Caco-2 (cell line): ENCODE measurements at regions not wholly inside any gene's neighbourhood (a gene's known extent, or its start where the extent isn't known, plus 50 kb on each side); places are given as distances from the start of the nearest gene placed in this dataset.

ENCODE experiments used
- BruUV-seq: library from RNA; stranded (reverse); fragments of 400-500 nt; replicated peaks from 2 replicates; lab custom pipeline; 2021; lab: Mats Ljungman, UMichigan
- CTCF ChIA-PET: fragments of 300-600 bp; sonication (Branson Sonifier 250); formaldehyde crosslinking; loops from one replicate; lab custom pipeline; 2022; ENCODE audit warnings: antibody characterized with exemption; lab: Charles Lee
- POLR2A ChIA-PET: fragments of 300-600 bp; sonication (Branson Sonifier 250); formaldehyde crosslinking; loops from one replicate; lab custom pipeline; 2022; ENCODE audit warnings: antibody characterized with exemption; lab: Charles Lee
- DNase-seq, 2 experiments: peaks; one replicate each; pipeline versions ENCODE4 v3.0.0 to v3.0.0-alpha.2; 2020 to 2022
- H3K27me3 ChIP-seq: replicated peaks from 2 replicates; pipeline ENCODE4 v1.6.0; 2011; ENCODE audit warnings: low read length; ENCODE audit not compliant: control insufficient read depth, insufficient read depth
- H3K36me3 ChIP-seq: 2 replicates; pipeline ENCODE4 v1.5.1; 2011; ENCODE audit warnings: low read length; ENCODE audit not compliant: control insufficient read depth, insufficient read depth
- H3K4me1 ChIP-seq: fragments of 250-450 bp; sonication (Bioruptor Pico); 2 replicates; pipeline ENCODE4 v1.5.1; 2020; ENCODE audit warnings: mild to moderate bottlenecking
- H3K4me3 ChIP-seq: 2 replicates; pipeline ENCODE4 v1.5.1; 2011; ENCODE audit warnings: low read depth, mild to moderate bottlenecking, control low read depth, low read length
- H3K9me3 ChIP-seq: fragments of 250-450 bp; sonication (Bioruptor Pico); 2 replicates; pipeline ENCODE4 v1.5.1; 2020; ENCODE audit warnings: mild to moderate bottlenecking, moderate library complexity
- H3K27ac Mint-ChIP-seq: one replicate; pipeline ENCODE4 v1.8.0; 2022; ENCODE audit warnings: mixed read lengths; ENCODE audit not compliant: unreplicated experiment
- H3K27me3 Mint-ChIP-seq: one replicate; pipeline ENCODE4 v1.8.0; 2022; ENCODE audit warnings: mixed read lengths; ENCODE audit not compliant: insufficient read depth, unreplicated experiment
- H3K36me3 Mint-ChIP-seq: one replicate; pipeline ENCODE4 v1.8.0; 2022; ENCODE audit warnings: mild to moderate bottlenecking, mixed read lengths; ENCODE audit not compliant: insufficient read depth, unreplicated experiment
- H3K4me1 Mint-ChIP-seq: one replicate; pipeline ENCODE4 v1.8.0; 2022; ENCODE audit warnings: low read depth, mixed read lengths; ENCODE audit not compliant: unreplicated experiment
- H3K4me3 Mint-ChIP-seq: one replicate; pipeline ENCODE4 v1.8.0; 2022; ENCODE audit warnings: mild to moderate bottlenecking, moderate library complexity, mixed read lengths; ENCODE audit not compliant: unreplicated experiment
- H3K9me3 Mint-ChIP-seq: one replicate; pipeline ENCODE4 v1.8.0; 2022; ENCODE audit warnings: mixed read lengths; ENCODE audit not compliant: unreplicated experiment
- CTCF ChIP-seq, 2 experiments: fragments of 200-600 bp in 1 of 2; IDR thresholded peaks; 1 replicate in 1 of 2; 2 replicates in 1 of 2; pipeline versions ENCODE4 v1.5.1 to v1.8.0; 2011 to 2022; ENCODE audit warnings: antibody characterized with exemption in 1 of 2, control low read depth in 1 of 2, inconsistent platforms in 1 of 2, low read depth in 1 of 2, low read length in 1 of 2, mild to moderate bottlenecking in 1 of 2, moderate library complexity in 1 of 2; ENCODE audit not compliant: insufficient read depth in 1 of 2, severe bottlenecking in 1 of 2, unreplicated experiment in 1 of 2
- intact Hi-C: fragments of 100-400 bp; cut with micrococcal nuclease; formaldehyde crosslinking; loops from one replicate; pipeline ENCODE4 v1.10.0; 2022; ENCODE audit not compliant: unreplicated experiment

DNA sequence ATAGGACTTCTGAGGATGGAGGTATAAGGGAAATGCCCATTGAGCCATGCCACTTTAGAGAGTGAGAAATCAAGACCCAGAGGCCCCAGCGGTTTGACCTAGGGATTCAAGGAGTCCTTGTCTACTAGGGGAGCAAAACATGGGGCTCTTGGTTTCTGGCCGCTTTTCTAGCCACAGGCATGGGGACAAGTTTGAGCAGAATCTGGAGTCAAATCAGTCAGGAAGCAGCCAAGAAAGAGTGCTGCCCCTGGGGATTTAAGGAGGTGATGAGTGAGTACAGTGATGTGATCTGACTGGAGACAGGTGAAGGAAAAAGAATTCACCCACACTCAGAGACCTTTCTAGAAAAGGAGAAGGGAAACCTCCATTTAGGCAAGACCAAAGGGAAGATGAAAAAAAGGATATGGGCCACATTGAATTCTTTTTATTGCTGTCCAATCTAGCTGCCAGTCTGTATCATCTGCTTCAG lies 244.0 kb upstream of the TBC1D5 start:
- H3K27me3 Mint-ChIP-seq: no peaks in the 10 kb centered on the region
- Histone ChIP-seq H3K4me1 (0 out of 2 replicates have a peak, but pooled peaks cover 6% of the 10 kb centered on the region), H3K36me3 (no peaks in the 10 kb centered on the region), H3K9me3 (no peaks in the 10 kb centered on the region), H3K4me3 (no peak overlapping the region), H3K27me3 (no peaks in the 10 kb centered on the region; the same call in 1 of the 2 replicates)
- POLR2A ChIA-PET: no interaction called here
- H3K27ac Mint-ChIP-seq: no peak overlapping the region
- no peak overlapping the region for H3K4me3 Mint-ChIP-seq
- no peaks in the 10 kb centered on the region for H3K4me1 Mint-ChIP-seq
- DNase-seq: no peak
- intact Hi-C loops: no loop called here
- no peaks in the 10 kb centered on the region for H3K36me3 Mint-ChIP-seq
- no peak for TF ChIP-seq CTCF (IDR thresholded peaks at IDR 0.05; ENCODE audit: insufficient read depth in 1 of 2, low read depth in 1 of 2, low read length in 1 of 2, severe bottlenecking in 1 of 2, unreplicated experiment in 1 of 2)
- BruUV-seq: no TSS peak
- H3K9me3 Mint-ChIP-seq: no peaks in the 10 kb centered on the region
- CTCF ChIA-PET: no interaction called here

- Histone ChIP-seq H3K9me3 (no peaks in the 10 kb centered on the region), H3K4me1 (0 out of 2 replicates have a peak, but pooled peaks cover 6% of the 10 kb centered on the region), H3K4me3 (no peak overlapping the region), H3K36me3 (no peaks in the 10 kb centered on the region), H3K27me3 (no peaks in the 10 kb centered on the region; the same call in 1 of the 2 replicates)
- no peaks in the 10 kb centered on the region for H3K36me3 Mint-ChIP-seq
- no peak overlapping the region for H3K27ac Mint-ChIP-seq
- CTCF ChIA-PET: no interaction called here
- no peak for DNase-seq
- no peaks in the 10 kb centered on the region for H3K27me3 Mint-ChIP-seq
- POLR2A ChIA-PET: no interaction called here
- intact Hi-C loops: no loop called here
- H3K4me3 Mint-ChIP-seq: no peak overlapping the region
- H3K4me1 Mint-ChIP-seq: no peaks in the 10 kb centered on the region
- BruUV-seq: no TSS peak
- TF ChIP-seq CTCF (IDR thresholded peaks at IDR 0.05; ENCODE audit: insufficient read depth in 1 of 2, low read depth in 1 of 2, low read length in 1 of 2, severe bottlenecking in 1 of 2, unreplicated experiment in 1 of 2): no peak
- H3K9me3 Mint-ChIP-seq: no peaks in the 10 kb centered on the region
Observed at GRCh38 chr3:17985658-17986347, 243.4 kb upstream of the TBC1D5 start.

DNA sequence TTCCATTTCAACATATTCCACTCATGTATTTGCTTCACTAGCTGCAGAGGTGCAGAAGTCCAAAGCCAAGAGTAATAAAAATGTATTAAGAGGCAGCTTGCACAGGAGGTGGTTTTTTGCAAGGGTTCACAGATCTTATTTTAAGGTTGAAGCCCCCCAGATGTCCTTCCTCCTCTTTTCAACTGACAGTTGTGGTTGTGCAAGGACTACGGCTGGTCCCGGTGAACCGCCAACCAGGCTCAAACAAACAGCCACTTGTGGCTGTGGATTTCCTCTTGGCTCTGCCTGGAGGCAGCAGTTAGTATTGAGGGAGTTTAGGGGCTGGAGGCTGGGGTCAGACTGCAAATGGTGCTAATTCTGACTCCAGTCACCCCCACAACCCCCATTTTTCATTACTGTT lies 240.7 kb upstream of the TBC1D5 start:
- no peaks in the 10 kb centered on the region for H3K4me1 Mint-ChIP-seq
- no peaks in the 10 kb centered on the region for H3K36me3 ChIP-seq
- 0 out of 2 replicates have a peak, but pooled peaks cover 6% of the 10 kb centered on the region for H3K4me1 ChIP-seq
- no peak overlapping the region for H3K4me3 ChIP-seq
- no TSS peak for BruUV-seq
- H3K27me3 ChIP-seq: no peaks in the 10 kb centered on the region; the same call in 1 of the 2 replicates
- no peaks in the 10 kb centered on the region for H3K27me3 Mint-ChIP-seq
- H3K36me3 Mint-ChIP-seq: no peaks in the 10 kb centered on the region
- POLR2A ChIA-PET: no interaction called here
- no peak for TF ChIP-seq CTCF (IDR thresholded peaks at IDR 0.05; ENCODE audit: insufficient read depth in 1 of 2, low read depth in 1 of 2, low read length in 1 of 2, severe bottlenecking in 1 of 2, unreplicated experiment in 1 of 2)
- no peaks in the 10 kb centered on the region for H3K9me3 Mint-ChIP-seq
- no peak overlapping the region for H3K4me3 Mint-ChIP-seq
- DNase-seq: no peak
- intact Hi-C loops: no loop called here
- no peaks in the 10 kb centered on the region for H3K9me3 ChIP-seq
- CTCF ChIA-PET: no interaction called here
- H3K27ac Mint-ChIP-seq: no peak overlapping the region
